ENCODE measurements at regions not wholly inside any gene's neighbourhood (a gene's known extent, or its start where the extent isn't known, plus 50 kb on each side); places are given as distances from the start of the nearest gene placed in this dataset.

DNA sequence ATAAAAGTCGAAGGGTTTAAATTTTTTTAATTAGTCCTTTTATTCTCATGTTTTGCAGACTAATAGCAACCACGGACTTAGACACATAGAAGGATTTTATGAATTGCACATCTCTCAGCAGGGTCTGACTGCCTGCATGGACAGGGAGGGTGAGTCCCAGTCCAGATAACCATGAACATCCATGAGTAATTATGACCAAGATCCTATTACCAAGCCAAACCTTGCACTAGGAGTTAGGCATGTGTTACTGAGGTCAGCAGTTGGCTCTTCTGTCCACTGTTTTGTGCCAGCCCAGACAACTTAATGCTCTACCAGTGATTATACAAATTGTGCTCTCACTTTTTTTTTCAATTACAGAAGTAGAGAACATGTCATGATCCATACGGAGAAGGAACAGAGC is 211.2 kb downstream of the MAFB start:
- TF ChIP-seq, protein P1, sequence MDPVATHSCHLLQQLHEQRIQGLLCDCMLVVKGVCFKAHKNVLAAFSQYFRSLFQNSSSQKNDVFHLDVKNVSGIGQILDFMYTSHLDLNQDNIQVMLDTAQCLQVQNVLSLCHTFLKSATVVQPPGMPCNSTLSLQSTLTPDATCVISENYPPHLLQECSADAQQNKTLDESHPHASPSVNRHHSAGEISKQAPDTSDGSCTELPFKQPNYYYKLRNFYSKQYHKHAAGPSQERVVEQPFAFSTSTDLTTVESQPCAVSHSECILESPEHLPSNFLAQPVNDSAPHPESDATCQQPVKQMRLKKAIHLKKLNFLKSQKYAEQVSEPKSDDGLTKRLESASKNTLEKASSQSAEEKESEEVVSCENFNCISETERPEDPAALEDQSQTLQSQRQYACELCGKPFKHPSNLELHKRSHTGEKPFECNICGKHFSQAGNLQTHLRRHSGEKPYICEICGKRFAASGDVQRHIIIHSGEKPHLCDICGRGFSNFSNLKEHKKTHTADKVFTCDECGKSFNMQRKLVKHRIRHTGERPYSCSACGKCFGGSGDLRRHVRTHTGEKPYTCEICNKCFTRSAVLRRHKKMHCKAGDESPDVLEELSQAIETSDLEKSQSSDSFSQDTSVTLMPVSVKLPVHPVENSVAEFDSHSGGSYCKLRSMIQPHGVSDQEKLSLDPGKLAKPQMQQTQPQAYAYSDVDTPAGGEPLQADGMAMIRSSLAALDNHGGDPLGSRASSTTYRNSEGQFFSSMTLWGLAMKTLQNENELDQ (tag by site-specific recombination; IDR thresholded peaks at IDR 0.05; ENCODE audit: low read depth) = no peak
- TF ChIP-seq ZNF585B (tag by site-specific recombination; IDR thresholded peaks at IDR 0.05) (no peak), ZBTB8A (tag by site-specific recombination; IDR thresholded peaks at IDR 0.05) (no peak), ZSCAN23 (tag by site-specific recombination; IDR thresholded peaks at IDR 0.05) (no peak), ZNF707 (tag by site-specific recombination; IDR thresholded peaks at IDR 0.05) (no peak), ZNF621 (tag by site-specific recombination; IDR thresholded peaks at IDR 0.05) (no peak), ZNF138 (tag by site-specific recombination; IDR thresholded peaks at IDR 0.05; ENCODE audit: borderline replicate concordance) (no peak)
- TF ChIP-seq, protein P2, sequence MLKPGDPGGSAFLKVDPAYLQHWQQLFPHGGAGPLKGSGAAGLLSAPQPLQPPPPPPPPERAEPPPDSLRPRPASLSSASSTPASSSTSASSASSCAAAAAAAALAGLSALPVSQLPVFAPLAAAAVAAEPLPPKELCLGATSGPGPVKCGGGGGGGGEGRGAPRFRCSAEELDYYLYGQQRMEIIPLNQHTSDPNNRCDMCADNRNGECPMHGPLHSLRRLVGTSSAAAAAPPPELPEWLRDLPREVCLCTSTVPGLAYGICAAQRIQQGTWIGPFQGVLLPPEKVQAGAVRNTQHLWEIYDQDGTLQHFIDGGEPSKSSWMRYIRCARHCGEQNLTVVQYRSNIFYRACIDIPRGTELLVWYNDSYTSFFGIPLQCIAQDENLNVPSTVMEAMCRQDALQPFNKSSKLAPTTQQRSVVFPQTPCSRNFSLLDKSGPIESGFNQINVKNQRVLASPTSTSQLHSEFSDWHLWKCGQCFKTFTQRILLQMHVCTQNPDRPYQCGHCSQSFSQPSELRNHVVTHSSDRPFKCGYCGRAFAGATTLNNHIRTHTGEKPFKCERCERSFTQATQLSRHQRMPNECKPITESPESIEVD (tag by site-specific recombination; IDR thresholded peaks at IDR 0.05) = no peak
- H3K36me3 ChIP-seq (ENCODE audit: control insufficient read depth in 2 of 2, insufficient read depth in 1 of 2, low read length in 2 of 2) = no peaks in the 10 kb centered on the region
- ChIA-PET POLR2A (no interaction called here), CTCF (interaction anchor here (0.7 kb wide), 2 partner anchors 311 to 1045 kb away, joined by 3 to 4 read pairs; no protein-coding TSS in a partner anchor)
- H3K4me3 ChIP-seq (ENCODE audit: low read depth, low read length) = no peak overlapping the region
- H3K9me3 ChIP-seq (ENCODE audit: control insufficient read depth, insufficient read depth, low read depth, low read length) = no peaks in the 10 kb centered on the region
- no peak overlapping the region for H3K27ac ChIP-seq (ENCODE audit: extremely low read depth, low read depth, low read length)
- no peaks in the 10 kb centered on the region for H3K4me1 ChIP-seq (ENCODE audit: control insufficient read depth, insufficient read depth, low read length)

DNA sequence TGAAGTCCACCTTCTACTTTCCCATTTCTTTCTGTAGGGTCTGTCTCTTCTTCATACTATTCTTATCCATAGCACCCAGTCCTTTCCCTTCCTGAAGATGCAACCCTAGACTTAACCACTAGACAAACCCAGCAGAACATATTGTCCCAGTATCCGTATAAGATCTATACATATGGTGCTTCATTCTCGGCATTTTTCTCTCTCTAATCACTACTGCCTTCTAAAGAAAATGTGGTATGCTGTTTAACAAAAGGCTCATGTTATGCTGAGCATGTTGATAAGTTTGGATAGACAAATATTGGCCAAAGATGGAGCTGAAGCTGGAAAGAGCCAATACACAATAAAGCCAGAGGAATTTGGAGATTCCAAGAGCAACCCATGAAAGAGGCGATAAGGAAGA is 212.6 kb downstream of the MAFB start:
- H3K36me3 ChIP-seq (ENCODE audit: control insufficient read depth in 2 of 2, insufficient read depth in 1 of 2, low read length in 2 of 2) = no peaks in the 10 kb centered on the region
- POLR2A ChIA-PET = no interaction called here
- CTCF ChIA-PET = interaction anchor here (1.0 kb wide), 1 partner anchor 56 kb away, joined by 3 read pairs; no protein-coding TSS in a partner anchor
- no peak overlapping the region for H3K4me3 ChIP-seq (ENCODE audit: low read depth, low read length)
- no peaks in the 10 kb centered on the region for H3K4me1 ChIP-seq (ENCODE audit: control insufficient read depth, insufficient read depth, low read length)
- no peak overlapping the region for H3K27ac ChIP-seq (ENCODE audit: extremely low read depth, low read depth, low read length)
- H3K9me3 ChIP-seq (ENCODE audit: control insufficient read depth, insufficient read depth, low read depth, low read length) = no peaks in the 10 kb centered on the region
- TF ChIP-seq ZBTB17 (tag by site-specific recombination; IDR thresholded peaks at IDR 0.05) = no peak
- no peak for TF ChIP-seq ZNF654 (tag by site-specific recombination; IDR thresholded peaks at IDR 0.05; ENCODE audit: low read depth)
- TF ChIP-seq ZNF175 (tag by site-specific recombination; IDR thresholded peaks at IDR 0.05) = no peak
- TF ChIP-seq ZNF571 (tag by site-specific recombination; IDR thresholded peaks at IDR 0.05) = no peak
- no peak for TF ChIP-seq ZNF473 (tag by site-specific recombination; IDR thresholded peaks at IDR 0.05)
- TF ChIP-seq GLIS2 (tag by site-specific recombination; IDR thresholded peaks at IDR 0.05) = no peak
- TF ChIP-seq, protein P3, sequence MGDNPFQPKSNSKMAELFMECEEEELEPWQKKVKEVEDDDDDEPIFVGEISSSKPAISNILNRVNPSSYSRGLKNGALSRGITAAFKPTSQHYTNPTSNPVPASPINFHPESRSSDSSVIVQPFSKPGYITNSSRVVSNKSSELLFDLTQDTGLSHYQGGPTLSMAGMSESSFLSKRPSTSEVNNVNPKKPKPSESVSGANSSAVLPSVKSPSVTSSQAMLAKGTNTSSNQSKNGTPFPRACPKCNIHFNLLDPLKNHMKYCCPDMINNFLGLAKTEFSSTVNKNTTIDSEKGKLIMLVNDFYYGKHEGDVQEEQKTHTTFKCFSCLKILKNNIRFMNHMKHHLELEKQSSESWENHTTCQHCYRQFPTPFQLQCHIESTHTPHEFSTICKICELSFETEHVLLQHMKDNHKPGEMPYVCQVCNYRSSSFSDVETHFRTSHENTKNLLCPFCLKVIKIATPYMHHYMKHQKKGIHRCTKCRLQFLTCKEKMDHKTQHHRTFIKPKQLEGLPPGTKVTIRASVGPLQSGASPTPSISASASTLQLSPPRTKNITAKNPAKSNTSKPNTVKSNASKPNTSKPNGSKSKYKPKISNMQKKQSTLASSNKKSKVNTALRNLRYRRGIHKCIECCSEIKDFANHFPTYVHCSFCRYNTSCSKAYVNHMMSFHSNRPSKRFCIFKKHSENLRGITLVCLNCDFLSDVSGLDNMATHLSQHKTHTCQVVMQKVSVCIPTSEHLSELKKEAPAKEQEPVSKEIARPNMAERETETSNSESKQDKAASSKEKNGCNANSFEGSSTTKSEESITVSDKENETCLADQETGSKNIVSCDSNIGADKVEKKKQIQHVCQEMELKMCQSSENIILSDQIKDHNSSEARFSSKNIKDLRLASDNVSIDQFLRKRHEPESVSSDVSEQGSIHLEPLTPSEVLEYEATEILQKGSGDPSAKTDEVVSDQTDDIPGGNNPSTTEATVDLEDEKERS (tag by site-specific recombination; IDR thresholded peaks at IDR 0.05) = no peak
- TF ChIP-seq SP7 (tag by site-specific recombination; IDR thresholded peaks at IDR 0.05) = no peak
- no peak for TF ChIP-seq SCRT1 (tag by site-specific recombination; IDR thresholded peaks at IDR 0.05; ENCODE audit: borderline replicate concordance)
- TF ChIP-seq MYNN (tag by site-specific recombination; IDR thresholded peaks at IDR 0.05; ENCODE audit: borderline replicate concordance) = no peak
- TF ChIP-seq, protein P4, sequence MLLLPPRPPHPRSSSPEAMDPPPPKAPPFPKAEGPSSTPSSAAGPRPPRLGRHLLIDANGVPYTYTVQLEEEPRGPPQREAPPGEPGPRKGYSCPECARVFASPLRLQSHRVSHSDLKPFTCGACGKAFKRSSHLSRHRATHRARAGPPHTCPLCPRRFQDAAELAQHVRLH (tag by site-specific recombination; IDR thresholded peaks at IDR 0.05) = no peak
- TF ChIP-seq HOXC10 (CRISPR knock-in tag; IDR thresholded peaks at IDR 0.05) = no peak
- TF ChIP-seq GLIS1 (tag by site-specific recombination; IDR thresholded peaks at IDR 0.05) = no peak
- TF ChIP-seq, protein P5, sequence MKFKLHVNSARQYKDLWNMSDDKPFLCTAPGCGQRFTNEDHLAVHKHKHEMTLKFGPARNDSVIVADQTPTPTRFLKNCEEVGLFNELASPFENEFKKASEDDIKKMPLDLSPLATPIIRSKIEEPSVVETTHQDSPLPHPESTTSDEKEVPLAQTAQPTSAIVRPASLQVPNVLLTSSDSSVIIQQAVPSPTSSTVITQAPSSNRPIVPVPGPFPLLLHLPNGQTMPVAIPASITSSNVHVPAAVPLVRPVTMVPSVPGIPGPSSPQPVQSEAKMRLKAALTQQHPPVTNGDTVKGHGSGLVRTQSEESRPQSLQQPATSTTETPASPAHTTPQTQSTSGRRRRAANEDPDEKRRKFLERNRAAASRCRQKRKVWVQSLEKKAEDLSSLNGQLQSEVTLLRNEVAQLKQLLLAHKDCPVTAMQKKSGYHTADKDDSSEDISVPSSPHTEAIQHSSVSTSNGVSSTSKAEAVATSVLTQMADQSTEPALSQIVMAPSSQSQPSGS (tag by site-specific recombination; IDR thresholded peaks at IDR 0.05; ENCODE audit: low read depth) = no peak
- TF ChIP-seq ZNF324 (tag by site-specific recombination; IDR thresholded peaks at IDR 0.05) = no peak
- no peak for TF ChIP-seq ZBTB21 (tag by site-specific recombination; IDR thresholded peaks at IDR 0.05)
- no peak for TF ChIP-seq ZNF311 (tag by site-specific recombination; IDR thresholded peaks at IDR 0.05; ENCODE audit: borderline replicate concordance)
- no peak for TF ChIP-seq ZNF221 (tag by site-specific recombination; IDR thresholded peaks at IDR 0.05; ENCODE audit: borderline replicate concordance)
- TF ChIP-seq, protein P6, sequence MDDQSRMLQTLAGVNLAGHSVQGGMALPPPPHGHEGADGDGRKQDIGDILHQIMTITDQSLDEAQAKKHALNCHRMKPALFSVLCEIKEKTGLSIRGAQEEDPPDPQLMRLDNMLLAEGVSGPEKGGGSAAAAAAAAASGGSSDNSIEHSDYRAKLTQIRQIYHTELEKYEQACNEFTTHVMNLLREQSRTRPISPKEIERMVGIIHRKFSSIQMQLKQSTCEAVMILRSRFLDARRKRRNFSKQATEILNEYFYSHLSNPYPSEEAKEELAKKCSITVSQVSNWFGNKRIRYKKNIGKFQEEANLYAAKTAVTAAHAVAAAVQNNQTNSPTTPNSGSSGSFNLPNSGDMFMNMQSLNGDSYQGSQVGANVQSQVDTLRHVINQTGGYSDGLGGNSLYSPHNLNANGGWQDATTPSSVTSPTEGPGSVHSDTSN (CRISPR knock-in tag; IDR thresholded peaks at IDR 0.05) = no peak

Data from HEK293 (cell line).